Thyroid gland (tissue), 4 donors: ENCODE measurements at regions not wholly inside any gene's neighbourhood (a gene's known extent, or its start where the extent isn't known, plus 50 kb on each side); places are given as distances from the start of the nearest gene placed in this dataset.
"Not testable (repeated sequence)": the region's sequence is repeated elsewhere in the genome, so short reads cannot be mapped to it uniquely, and the experiment has no call there.

Experiments used
- DNase-seq, 2 donors: peaks; one replicate each; pipeline ENCODE4 v3.0.0-alpha.2; 2019
- H3K27ac ChIP-seq, 3 donors: fragments of 200-600 bp; sonication (generic); 1 replicate in 2 of 3; 2 replicates in 1 of 3; pipeline ENCODE4 v1.5.1; 2016 to 2019; ENCODE audit warnings: mild to moderate bottlenecking in 1 of 3, moderate library complexity in 1 of 3
- H3K27me3 ChIP-seq: fragments of 200-600 bp; sonication (generic); one replicate; pipeline ENCODE4 v1.5.1; 2019
- H3K36me3 ChIP-seq, 2 donors: fragments of 200-600 bp; sonication (generic); one replicate each; pipeline ENCODE4 v1.5.1; 2016 to 2019
- H3K4me1 ChIP-seq, 2 donors: fragments of 200-600 bp; sonication (generic); one replicate each; pipeline ENCODE4 v1.5.1; 2017 to 2019
- H3K4me3 ChIP-seq, 3 donors: fragments of 200-600 bp; sonication (generic); replicated peaks in 1 of 3; 1 replicate in 2 of 3; 2 replicates in 1 of 3; pipeline ENCODE4 v1.5.1; 2016; ENCODE audit warnings: mild to moderate bottlenecking in 1 of 3
- H3K9me3 ChIP-seq: fragments of 200-600 bp; sonication (generic); one replicate; pipeline ENCODE4 v1.5.1; 2017
- CTCF ChIP-seq, 6 experiments: fragments of 200-600 bp in 3 of 6; fragments of 450-650 bp in 3 of 6; sonication (generic) in 3 of 6; IDR thresholded peaks; one replicate each; pipeline ENCODE4 v1.5.1; 2016 to 2019; ENCODE audit warnings: antibody characterized with exemption in 6 of 6, mild to moderate bottlenecking in 2 of 6, inconsistent platforms in 1 of 6, moderate library complexity in 1 of 6
- POLR2A ChIP-seq, 2 donors: fragments of 450-650 bp; IDR thresholded peaks; one replicate each; pipeline ENCODE4 v1.6.1; 2017; ENCODE audit warnings: antibody characterized with exemption in 2 of 2, mild to moderate bottlenecking in 2 of 2, moderate library complexity in 1 of 2
- WGBS, 2 donors: methylation state at CpG; one replicate each; pipeline ENCODE4 v1.1.5; 2017; 5-methylcytosine and 5-hydroxymethylcytosine counted together
- intact Hi-C: fragments of 100-400 bp; cut with DNase I; formaldehyde crosslinking; loops from one replicate; pipeline ENCODE4 v1.15.1; 2023

- H3K27ac ChIP-seq: no peak overlapping the region
- H3K4me1 ChIP-seq: no peaks in the 10 kb centered on the region
- 77 to 78% methylated on average over 4 of the region's 4 CpGs for WGBS, 2 donors
- H3K9me3 ChIP-seq: no peaks in the 10 kb centered on the region
- intact Hi-C loops: no loop called here
- H3K4me3 ChIP-seq: no peak overlapping the region
- TF ChIP-seq POLR2A (IDR thresholded peaks at IDR 0.05): no peak
- TF ChIP-seq CTCF (IDR thresholded peaks at IDR 0.05): no peak
- no peaks in the 10 kb centered on the region for H3K27me3 ChIP-seq
- H3K36me3 ChIP-seq: no peaks in the 10 kb centered on the region
- DNase-seq: no peak
Measured at GRCh38 chr12:32981139-32981538, 84.6 kb upstream of the PKP2 start.

GRCh38 chr12:32975122-32975521, 78.5 kb upstream of the PKP2 start:
- no peaks in the 10 kb centered on the region for H3K4me1 ChIP-seq
- H3K36me3 ChIP-seq: no peaks in the 10 kb centered on the region
- no peak overlapping the region for H3K4me3 ChIP-seq
- no peak for DNase-seq
- WGBS, 2 donors: 78 to 84% methylated on average over 3 of the region's 3 CpGs
- intact Hi-C loops: no loop called here
- H3K9me3 ChIP-seq: no peaks in the 10 kb centered on the region
- TF ChIP-seq CTCF (IDR thresholded peaks at IDR 0.05): no peak
- TF ChIP-seq POLR2A (IDR thresholded peaks at IDR 0.05): no peak
- H3K27ac ChIP-seq: no peak overlapping the region
- H3K27me3 ChIP-seq: no peaks in the 10 kb centered on the region

GRCh38 chr12:32970465-32971110, 74.0 kb upstream of the PKP2 start:
- TF ChIP-seq POLR2A (IDR thresholded peaks at IDR 0.05) (no peak), CTCF (IDR thresholded peaks at IDR 0.05) (no peak)
- no peak overlapping the region for H3K27ac ChIP-seq
- H3K4me1 ChIP-seq: no peaks in the 10 kb centered on the region
- intact Hi-C loops: no loop called here
- H3K4me3 ChIP-seq: no peak overlapping the region
- no peaks in the 10 kb centered on the region for H3K36me3 ChIP-seq
- WGBS, 2 donors: 73 to 81% methylated on average over 6 of the region's 6 CpGs
- H3K27me3 ChIP-seq: no peaks in the 10 kb centered on the region
- no peaks in the 10 kb centered on the region for H3K9me3 ChIP-seq
- DNase-seq: no peak

GRCh38 chr12:32964981-32965585, 68.5 kb upstream of the PKP2 start:
- H3K4me1 ChIP-seq: no peaks in the 10 kb centered on the region
- intact Hi-C loops: no loop called here
- H3K9me3 ChIP-seq: no peaks in the 10 kb centered on the region
- H3K27ac ChIP-seq: no peak overlapping the region
- TF ChIP-seq POLR2A (IDR thresholded peaks at IDR 0.05): no peak
- TF ChIP-seq CTCF (IDR thresholded peaks at IDR 0.05): no peak
- WGBS, 2 donors: 85 to 90% methylated on average over 9 of the region's 9 CpGs
- no peak overlapping the region for H3K4me3 ChIP-seq
- DNase-seq: no peak
- no peaks in the 10 kb centered on the region for H3K27me3 ChIP-seq
- no peaks in the 10 kb centered on the region for H3K36me3 ChIP-seq

GRCh38 chr12:32956418-32956817, 59.8 kb upstream of the PKP2 start:
- DNase-seq, H3K36me3 ChIP-seq, H3K27me3 ChIP-seq, H3K9me3 ChIP-seq, H3K4me3 ChIP-seq, intact Hi-C loops, H3K4me1 ChIP-seq, H3K27ac ChIP-seq: not testable (repeated sequence)
- WGBS, 2 donors: 84 to 93% methylated on average over 10 of the region's 10 CpGs
